Osteocyte (in vitro differentiated cells): ENCODE measurements at regions not wholly inside any gene's neighbourhood (a gene's known extent, or its start where the extent isn't known, plus 50 kb on each side); places are given as distances from the start of the nearest gene placed in this dataset.

ENCODE experiments used
- DNase-seq: peaks from one replicate; pipeline ENCODE4 v3.0.0; 2021; ENCODE audit warnings: mixed read lengths; ENCODE audit not compliant: unreplicated experiment; ENCODE audit errors: extremely low spot score
- H3K27ac Mint-ChIP-seq: one replicate; pipeline ENCODE4 v1.8.0; 2021; ENCODE audit warnings: mild to moderate bottlenecking, mixed read lengths; ENCODE audit not compliant: unreplicated experiment
- H3K27me3 Mint-ChIP-seq: one replicate; pipeline ENCODE4 v1.8.0; 2021; ENCODE audit warnings: mixed read lengths; ENCODE audit not compliant: unreplicated experiment
- H3K36me3 Mint-ChIP-seq: one replicate; pipeline ENCODE4 v1.8.0; 2021; ENCODE audit warnings: mixed read lengths; ENCODE audit not compliant: unreplicated experiment
- H3K4me1 Mint-ChIP-seq: one replicate; pipeline ENCODE4 v1.8.0; 2021; ENCODE audit warnings: mixed read lengths; ENCODE audit not compliant: unreplicated experiment
- H3K4me3 Mint-ChIP-seq: one replicate; pipeline ENCODE4 v1.8.0; 2021; ENCODE audit warnings: mild to moderate bottlenecking, moderate library complexity, mixed read lengths; ENCODE audit not compliant: unreplicated experiment
- H3K9me3 Mint-ChIP-seq: one replicate; pipeline ENCODE4 v1.8.0; 2021; ENCODE audit warnings: mixed read lengths; ENCODE audit not compliant: unreplicated experiment
- TF ChIP-seq, protein P1 (sequence below): fragments of 200-600 bp; sonication (generic); IDR thresholded peaks from 2 replicates; pipeline ENCODE4 v1.5.0; 2021; ENCODE audit warnings: antibody characterized with exemption, mild to moderate bottlenecking, moderate library complexity

DNA sequence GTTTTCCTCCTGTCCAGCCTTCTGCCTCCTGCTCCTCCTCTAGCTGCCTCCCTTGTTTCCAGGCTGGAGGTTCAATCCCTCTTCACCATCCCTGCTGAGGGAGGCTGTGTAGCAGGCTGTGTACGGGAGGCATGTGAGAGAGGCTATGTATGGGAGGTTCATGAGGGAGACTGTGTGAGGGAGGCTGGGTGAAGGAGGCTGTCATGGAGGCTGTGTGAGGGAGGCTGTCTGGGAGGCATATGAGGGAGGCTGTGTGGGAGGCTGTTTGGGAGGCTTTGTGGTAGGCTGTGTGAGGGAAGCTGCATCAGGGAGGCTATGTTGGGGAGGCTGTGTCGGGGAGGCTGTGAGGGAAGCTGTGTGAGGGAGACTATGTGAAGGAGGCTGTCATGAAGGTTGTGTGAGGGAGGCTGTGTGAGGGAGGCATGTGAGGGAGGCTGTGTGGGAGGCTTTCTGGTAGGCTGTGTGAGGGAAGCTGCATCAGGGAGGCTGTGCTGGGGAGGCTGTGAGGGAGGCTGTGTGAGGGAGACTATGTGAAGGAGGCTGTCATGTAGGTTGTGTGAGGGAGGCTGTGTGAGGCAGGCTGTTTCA lies 123.7 kb upstream of the RNF32 start:
- TF ChIP-seq, protein P1, sequence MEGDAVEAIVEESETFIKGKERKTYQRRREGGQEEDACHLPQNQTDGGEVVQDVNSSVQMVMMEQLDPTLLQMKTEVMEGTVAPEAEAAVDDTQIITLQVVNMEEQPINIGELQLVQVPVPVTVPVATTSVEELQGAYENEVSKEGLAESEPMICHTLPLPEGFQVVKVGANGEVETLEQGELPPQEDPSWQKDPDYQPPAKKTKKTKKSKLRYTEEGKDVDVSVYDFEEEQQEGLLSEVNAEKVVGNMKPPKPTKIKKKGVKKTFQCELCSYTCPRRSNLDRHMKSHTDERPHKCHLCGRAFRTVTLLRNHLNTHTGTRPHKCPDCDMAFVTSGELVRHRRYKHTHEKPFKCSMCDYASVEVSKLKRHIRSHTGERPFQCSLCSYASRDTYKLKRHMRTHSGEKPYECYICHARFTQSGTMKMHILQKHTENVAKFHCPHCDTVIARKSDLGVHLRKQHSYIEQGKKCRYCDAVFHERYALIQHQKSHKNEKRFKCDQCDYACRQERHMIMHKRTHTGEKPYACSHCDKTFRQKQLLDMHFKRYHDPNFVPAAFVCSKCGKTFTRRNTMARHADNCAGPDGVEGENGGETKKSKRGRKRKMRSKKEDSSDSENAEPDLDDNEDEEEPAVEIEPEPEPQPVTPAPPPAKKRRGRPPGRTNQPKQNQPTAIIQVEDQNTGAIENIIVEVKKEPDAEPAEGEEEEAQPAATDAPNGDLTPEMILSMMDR, result no peak
- no peak overlapping the region for H3K27ac Mint-ChIP-seq
- DNase-seq, result no peak
- peaks cover 15% of the 10 kb centered on the region for H3K9me3 Mint-ChIP-seq
- no peak overlapping the region for H3K4me3 Mint-ChIP-seq
- H3K4me1 Mint-ChIP-seq, result peaks cover 5% of the 10 kb centered on the region
- H3K27me3 Mint-ChIP-seq, result no peaks in the 10 kb centered on the region
- no peaks in the 10 kb centered on the region for H3K36me3 Mint-ChIP-seq

DNA sequence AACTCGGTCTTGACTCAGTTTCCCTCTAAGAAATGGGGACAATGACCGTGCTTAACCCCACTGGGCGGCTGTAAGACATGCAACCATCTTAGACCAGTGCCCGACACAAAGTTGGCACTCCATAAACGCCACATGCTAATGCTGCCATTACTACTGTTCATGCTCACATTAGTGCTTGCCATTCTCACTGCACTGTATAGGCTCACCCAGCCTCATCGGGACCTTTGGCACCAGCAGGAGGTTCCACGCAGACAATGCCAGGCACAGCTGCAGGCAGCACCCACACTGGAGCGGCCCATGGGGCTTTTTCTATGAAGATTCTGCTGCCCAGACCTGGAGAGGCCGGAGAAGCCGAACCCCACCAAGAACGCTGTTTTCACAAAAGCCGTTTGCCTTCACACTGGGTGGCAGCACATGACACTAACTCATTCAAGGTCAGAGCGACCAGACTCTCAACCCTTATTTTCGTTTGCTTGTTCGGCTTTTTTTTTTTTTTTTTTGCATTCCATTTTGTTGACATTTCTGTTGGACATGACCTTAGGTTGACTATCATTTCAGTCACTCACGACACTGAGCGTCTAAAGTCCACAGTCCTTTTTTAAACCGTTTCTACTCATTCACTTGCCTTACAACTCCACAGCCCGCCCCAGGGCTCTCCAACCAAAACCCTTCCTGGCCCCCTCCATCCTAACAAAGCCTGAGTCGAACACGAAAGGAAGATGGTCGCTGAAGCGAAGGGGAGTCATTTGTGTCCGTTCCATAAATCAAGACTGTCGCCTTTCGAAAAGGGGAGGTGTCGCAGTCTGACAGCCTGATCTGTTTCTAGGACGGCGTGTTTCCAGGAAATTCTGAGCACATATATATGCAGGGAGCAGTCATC lies 124.4 kb upstream of the RNF32 start:
- peak overlapping the region; percentile 64 for H3K27ac Mint-ChIP-seq
- no peak overlapping the region for H3K4me3 Mint-ChIP-seq
- no peak for DNase-seq
- no peaks in the 10 kb centered on the region for H3K36me3 Mint-ChIP-seq
- H3K4me1 Mint-ChIP-seq, result peaks cover 5% of the 10 kb centered on the region
- TF ChIP-seq, protein P1, result no peak
- H3K27me3 Mint-ChIP-seq, result no peaks in the 10 kb centered on the region
- H3K9me3 Mint-ChIP-seq, result peaks cover 18% of the 10 kb centered on the region

DNA sequence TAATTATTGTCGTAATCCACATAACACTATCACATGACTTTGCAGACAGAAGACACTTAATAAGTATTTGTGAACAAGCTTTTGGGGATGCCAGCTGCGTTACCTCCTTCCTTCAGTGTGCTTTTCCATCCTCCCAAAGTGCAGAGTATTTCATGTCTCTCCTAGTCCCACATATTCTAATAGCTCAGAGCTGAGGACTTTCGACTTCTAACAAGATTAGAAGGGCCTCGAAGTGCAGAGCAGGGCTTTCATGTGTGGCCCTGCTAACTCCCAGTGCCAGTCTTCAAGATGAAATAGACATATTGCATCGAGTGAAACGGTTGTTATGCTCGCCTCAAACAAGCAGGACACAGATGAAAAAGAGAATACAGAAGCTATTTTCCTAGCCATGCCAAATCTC lies 125.7 kb upstream of the RNF32 start:
- Mint-ChIP-seq H3K27ac (no peak overlapping the region), H3K36me3 (no peaks in the 10 kb centered on the region), H3K4me1 (peaks cover 5% of the 10 kb centered on the region), H3K4me3 (no peak overlapping the region), H3K9me3 (peaks cover 28% of the 10 kb centered on the region), H3K27me3 (no peaks in the 10 kb centered on the region)
- TF ChIP-seq, protein P1, result no peak
- no peak for DNase-seq

DNA sequence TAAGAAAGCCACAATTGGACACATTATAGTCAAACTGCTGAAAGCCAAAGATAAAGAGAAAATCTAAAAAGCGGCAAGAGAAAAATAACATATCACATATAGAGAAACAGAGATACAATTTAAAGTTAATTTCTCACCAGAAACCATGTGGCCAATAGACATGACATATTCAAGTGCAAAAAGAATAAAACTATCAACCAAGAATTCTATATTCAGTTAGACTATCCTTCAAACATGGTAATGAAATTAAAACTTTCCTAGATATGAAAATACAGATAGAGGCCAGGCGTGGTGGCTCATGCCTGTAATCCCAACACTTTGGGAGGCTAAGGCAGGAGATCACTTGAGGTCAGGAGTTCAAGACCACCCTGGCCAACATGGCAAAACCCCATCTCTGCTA lies 129.1 kb upstream of the RNF32 start:
- TF ChIP-seq, protein P1, result no peak
- H3K36me3 Mint-ChIP-seq, result no peaks in the 10 kb centered on the region

DNA sequence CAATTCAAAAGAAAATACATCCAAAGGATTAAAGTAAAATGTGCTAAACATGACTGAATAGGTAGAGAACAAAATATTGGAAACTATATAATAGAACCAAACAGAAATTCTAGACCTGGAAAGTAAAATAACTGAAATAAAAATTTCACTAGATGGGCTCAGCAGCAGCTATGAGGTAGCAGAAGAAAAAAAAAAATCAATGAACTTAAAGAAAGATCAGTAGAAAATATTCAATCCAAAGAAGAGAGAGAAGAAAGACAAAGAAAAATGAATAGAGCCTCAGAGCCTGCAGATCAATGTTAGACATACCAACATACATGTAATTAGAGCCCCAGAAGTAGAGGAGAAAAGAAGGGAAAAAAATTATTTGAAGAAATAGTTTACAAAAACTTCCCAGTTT lies 129.6 kb upstream of the RNF32 start:
- Mint-ChIP-seq H3K27ac (no peak overlapping the region), H3K4me1 (no peaks in the 10 kb centered on the region), H3K4me3 (no peak overlapping the region), H3K9me3 (peaks cover 33% of the 10 kb centered on the region), H3K27me3 (no peaks in the 10 kb centered on the region), H3K36me3 (no peaks in the 10 kb centered on the region)
- TF ChIP-seq, protein P1, result no peak
- no peak for DNase-seq

More for the DNA sequence above, 129.1 kb upstream of the RNF32 start:
- Mint-ChIP-seq H3K4me3 (no peak overlapping the region), H3K4me1 (peaks cover 4% of the 10 kb centered on the region), H3K9me3 (peaks cover 34% of the 10 kb centered on the region), H3K27me3 (no peaks in the 10 kb centered on the region), H3K27ac (no peak overlapping the region)
- DNase-seq, result no peak
